Fibroblast of mammary gland (primary cell): ENCODE measurements at regions not wholly inside any gene's neighbourhood (a gene's known extent, or its start where the extent isn't known, plus 50 kb on each side); places are given as distances from the start of the nearest gene placed in this dataset.
A peak's percentile ranks its signal among the peaks of the same experiment; 100 is the strongest.

Experiments
- DNase-seq: peaks from one replicate; pipeline ENCODE4 v3.0.0-alpha.2; 2010; ENCODE audit warnings: low read depth
- H3K4me3 ChIP-seq: 2 replicates; pipeline ENCODE4 v1.5.1; 2011; ENCODE audit warnings: low read depth, mild to moderate bottlenecking, low read length, moderate library complexity; ENCODE audit not compliant: control insufficient read depth
- CTCF ChIP-seq: conservative IDR thresholded peaks from 2 replicates; pipeline ENCODE4 v1.5.1; 2011; ENCODE audit warnings: low read depth, low read length, inconsistent platforms; ENCODE audit not compliant: control insufficient read depth, insufficient read depth

DNA sequence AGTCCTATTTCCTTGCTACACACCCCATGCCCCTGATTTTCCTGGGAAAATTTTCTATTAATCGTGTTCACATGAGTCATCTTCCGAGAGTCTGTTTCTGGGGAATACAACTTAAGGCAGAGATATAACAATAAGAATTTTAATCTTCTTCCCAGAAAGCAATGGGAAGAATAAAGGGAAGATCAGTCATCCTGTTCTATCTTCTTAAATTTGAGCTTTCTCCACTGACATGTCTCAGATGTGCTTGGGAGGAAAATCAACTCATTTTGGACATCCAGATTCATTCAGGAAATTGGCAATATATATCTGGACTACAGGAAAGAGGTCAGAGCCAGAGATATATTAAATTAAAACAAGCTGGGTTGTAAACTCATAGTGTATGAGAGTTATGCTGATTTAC lies 62.3 kb upstream of the SPAG16 start:
- no peak overlapping the region for H3K4me3 ChIP-seq
- DNase-seq, result peak; percentile 61
- TF ChIP-seq CTCF, result no peak

DNA sequence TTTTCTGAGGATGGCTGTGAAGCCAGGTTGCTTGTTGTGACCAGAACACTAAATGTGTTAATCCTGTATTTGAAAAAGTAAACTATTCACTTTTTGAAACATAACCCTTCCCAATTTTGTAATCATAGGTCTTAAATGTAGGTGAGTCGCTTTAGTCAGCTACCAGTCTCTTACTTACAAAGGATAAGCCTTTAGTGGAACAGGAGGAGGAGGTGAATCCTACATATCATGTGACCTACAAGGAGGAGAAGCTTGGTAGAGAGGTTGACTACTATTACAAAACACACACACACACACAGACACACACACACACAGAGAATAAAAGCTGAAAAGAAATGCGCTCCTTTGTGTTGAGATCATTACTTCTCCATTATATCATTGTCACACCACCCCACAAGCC lies 59.9 kb upstream of the SPAG16 start:
- TF ChIP-seq CTCF, result no peak
- peak; percentile 41 for DNase-seq

DNA sequence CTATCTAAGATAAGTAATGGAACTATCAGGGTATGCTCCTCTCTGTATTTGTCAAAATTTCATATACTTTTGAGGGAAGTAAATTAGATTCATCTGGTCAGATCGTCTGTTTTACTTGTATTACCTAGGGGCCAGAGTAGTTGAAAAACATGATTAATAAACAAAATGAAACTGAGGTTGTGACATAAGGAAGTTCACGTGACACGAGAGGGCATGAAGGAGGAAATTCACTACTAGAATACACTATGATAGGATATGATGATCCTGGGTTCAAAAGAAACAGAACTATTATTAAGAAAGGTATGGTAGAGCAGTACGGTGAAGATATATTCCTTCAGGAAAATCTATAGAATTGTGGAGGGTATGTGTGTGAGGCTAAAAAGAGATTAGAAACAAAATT lies 58.4 kb upstream of the SPAG16 start:
- TF ChIP-seq CTCF, result no peak
- no peak for DNase-seq
- H3K4me3 ChIP-seq, result no peak overlapping the region

More for the DNA sequence above, 59.9 kb upstream of the SPAG16 start:
- H3K4me3 ChIP-seq, result no peak overlapping the region

DNA sequence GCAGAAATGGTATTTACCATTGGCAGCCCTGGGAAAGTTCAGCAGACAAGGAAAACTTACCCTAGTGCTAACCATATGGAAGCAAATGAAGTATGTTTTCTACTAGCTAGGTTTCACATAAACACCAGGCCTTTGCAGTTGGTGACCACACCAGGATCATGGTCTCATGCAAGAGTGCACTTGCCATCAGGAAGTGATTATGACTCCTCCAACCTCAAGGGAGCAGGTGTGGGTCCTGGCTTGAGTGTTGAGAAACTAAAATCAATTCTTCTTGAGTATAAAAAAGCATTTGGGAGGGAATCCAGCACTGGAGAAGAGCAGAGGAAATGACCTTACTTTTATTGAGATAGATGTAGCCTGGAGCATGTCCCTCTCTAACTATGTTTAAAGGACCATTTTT lies 56.8 kb upstream of the SPAG16 start:
- TF ChIP-seq CTCF, result no peak
- no peak overlapping the region for H3K4me3 ChIP-seq
- DNase-seq, result peak; percentile 42

DNA sequence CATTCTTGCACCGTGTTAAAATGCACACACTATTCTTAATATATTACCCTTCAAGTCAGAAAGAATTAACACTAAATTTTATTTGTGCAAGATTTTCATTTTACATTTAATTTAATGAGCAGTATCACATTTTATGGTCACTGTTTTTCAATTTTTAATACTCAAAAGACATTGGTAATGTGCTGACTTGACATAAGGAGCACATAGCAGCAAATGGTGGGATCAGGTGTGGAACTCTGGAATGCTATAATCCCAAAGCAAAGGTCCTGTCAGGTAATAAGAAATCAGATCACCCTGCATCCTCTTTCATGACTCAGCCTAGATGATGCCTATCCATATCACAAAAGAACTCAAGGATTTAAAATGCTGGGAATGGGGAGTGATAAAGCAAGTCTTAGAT lies 55.6 kb upstream of the SPAG16 start:
- no peak for TF ChIP-seq CTCF
- no peak for DNase-seq
- H3K4me3 ChIP-seq, result no peak overlapping the region

DNA sequence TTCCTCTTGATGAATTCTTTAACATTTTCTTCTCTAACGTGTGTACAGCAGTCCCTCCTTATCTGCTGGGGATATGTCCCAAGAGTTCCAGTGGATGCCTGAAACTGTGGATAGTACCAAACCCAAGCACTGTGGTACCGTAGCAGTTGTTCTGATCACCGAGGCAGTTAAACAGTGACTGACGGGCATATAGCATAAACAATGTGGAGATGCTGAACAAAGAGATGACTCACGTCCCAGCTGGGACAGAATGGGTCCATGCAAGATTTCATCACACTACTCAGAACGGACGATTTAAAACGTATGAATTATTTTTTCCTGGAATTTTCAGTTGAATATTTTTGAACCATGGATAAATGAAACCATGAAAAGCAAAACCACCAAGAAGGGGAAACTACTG lies 54.5 kb upstream of the SPAG16 start:
- peak; percentile 75 for DNase-seq
- no peak for TF ChIP-seq CTCF
- H3K4me3 ChIP-seq, result no peak overlapping the region

- DNase-seq, result no peak
- TF ChIP-seq CTCF, result no peak
- H3K4me3 ChIP-seq, result no peak overlapping the region
These were observed 52.3 kb upstream of the SPAG16 start for GRCh38 chr2:213231966-213232365.
